BJ (cell line): ENCODE measurements at regions not wholly inside any gene's neighbourhood (a gene's known extent, or its start where the extent isn't known, plus 50 kb on each side); places are given as distances from the start of the nearest gene placed in this dataset.

ENCODE experiments used
- CTCF ChIA-PET: fragments of 350-600 bp; formaldehyde crosslinking; extraction: SDS; loops from one replicate; lab custom pipeline; 2021; ENCODE audit warnings: antibody characterized with exemption, inconsistent platforms; lab: Yijun Ruan, JAX
- POLR2A ChIA-PET: fragments of 300-600 bp; sonication (Branson Sonifier 250); formaldehyde crosslinking; extraction: SDS; loops from one replicate; lab custom pipeline; 2021; ENCODE audit warnings: antibody characterized with exemption; lab: Charles Lee
- DNase-seq: peaks from one replicate; pipeline ENCODE4 v3.0.0-alpha.2; 2011; ENCODE audit warnings: low read depth
- H3K27me3 ChIP-seq: 2 replicates; pipeline ENCODE4 v1.6.0; 2011; ENCODE audit warnings: low read length; ENCODE audit not compliant: control insufficient read depth, insufficient read depth
- H3K36me3 ChIP-seq: 2 replicates; pipeline ENCODE4 v1.5.1; 2011; ENCODE audit warnings: low read length; ENCODE audit not compliant: control insufficient read depth, insufficient read depth
- H3K4me3 ChIP-seq: 2 replicates; pipeline ENCODE4 v1.5.1; 2011; ENCODE audit warnings: low read depth, mild to moderate bottlenecking, control low read depth, low read length
- TF ChIP-seq, protein P1 (sequence below): IDR thresholded peaks from 2 replicates; pipeline ENCODE4 v1.5.1; 2011; ENCODE audit warnings: low read depth, mild to moderate bottlenecking, control low read depth, inconsistent platforms, low read length, moderate library complexity; ENCODE audit not compliant: insufficient read depth

DNA sequence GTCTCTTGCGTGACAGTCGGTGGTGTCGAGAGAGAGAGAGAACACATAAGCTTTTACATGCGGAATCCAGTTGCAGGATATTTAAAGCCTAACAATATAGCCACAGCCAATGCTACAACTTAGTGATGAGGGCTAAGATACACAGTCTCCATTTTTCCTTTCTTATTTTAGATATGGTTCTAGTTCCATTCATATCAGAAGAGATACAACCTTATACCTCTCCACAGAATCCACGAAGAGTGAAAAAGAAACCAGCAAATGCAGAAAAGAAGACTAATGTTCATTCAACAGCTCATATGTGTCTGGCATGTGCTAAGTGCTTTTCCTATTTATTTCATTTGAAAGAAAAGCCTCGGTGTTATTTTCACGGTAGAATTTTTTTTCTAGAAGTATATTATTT is 249.0 kb upstream of the SLITRK1 start:
- POLR2A ChIA-PET, result no interaction called here
- CTCF ChIA-PET, result no interaction called here
- no peak overlapping the region for H3K4me3 ChIP-seq
- DNase-seq, result no peak
- H3K27me3 ChIP-seq, result no peaks in the 10 kb centered on the region
- no peaks in the 10 kb centered on the region for H3K36me3 ChIP-seq
- TF ChIP-seq, protein P1, sequence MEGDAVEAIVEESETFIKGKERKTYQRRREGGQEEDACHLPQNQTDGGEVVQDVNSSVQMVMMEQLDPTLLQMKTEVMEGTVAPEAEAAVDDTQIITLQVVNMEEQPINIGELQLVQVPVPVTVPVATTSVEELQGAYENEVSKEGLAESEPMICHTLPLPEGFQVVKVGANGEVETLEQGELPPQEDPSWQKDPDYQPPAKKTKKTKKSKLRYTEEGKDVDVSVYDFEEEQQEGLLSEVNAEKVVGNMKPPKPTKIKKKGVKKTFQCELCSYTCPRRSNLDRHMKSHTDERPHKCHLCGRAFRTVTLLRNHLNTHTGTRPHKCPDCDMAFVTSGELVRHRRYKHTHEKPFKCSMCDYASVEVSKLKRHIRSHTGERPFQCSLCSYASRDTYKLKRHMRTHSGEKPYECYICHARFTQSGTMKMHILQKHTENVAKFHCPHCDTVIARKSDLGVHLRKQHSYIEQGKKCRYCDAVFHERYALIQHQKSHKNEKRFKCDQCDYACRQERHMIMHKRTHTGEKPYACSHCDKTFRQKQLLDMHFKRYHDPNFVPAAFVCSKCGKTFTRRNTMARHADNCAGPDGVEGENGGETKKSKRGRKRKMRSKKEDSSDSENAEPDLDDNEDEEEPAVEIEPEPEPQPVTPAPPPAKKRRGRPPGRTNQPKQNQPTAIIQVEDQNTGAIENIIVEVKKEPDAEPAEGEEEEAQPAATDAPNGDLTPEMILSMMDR, result no peak

DNA sequence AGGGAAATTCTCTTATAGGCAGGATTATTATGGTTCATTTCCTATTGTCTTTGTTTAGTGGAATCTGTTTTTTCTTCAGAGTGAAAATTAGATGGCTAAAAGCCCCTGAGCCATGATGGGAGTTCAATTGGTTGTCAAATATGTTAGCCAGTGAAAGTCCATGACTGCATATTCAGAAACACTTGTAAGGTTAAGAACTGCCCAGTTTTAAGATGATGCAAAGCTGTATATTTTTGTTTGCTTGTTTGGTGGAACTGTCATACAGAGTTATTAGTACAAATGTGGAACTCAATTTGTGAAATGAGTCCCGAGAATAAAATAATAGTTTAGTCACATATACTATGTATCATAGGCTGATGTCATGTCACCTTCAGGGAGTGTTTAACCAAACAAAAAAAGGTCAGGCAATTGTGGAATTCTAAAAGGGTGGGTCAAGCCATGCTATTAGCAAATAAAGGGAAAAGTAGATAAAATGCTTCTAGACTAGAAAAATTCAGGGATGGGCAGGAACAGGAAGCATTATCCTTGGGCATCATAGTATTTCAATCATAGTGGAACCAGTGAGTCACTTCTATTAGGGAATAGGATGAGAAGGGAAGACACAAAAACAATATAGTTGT is 248.3 kb upstream of the SLITRK1 start:
- TF ChIP-seq, protein P1, result no peak
- CTCF ChIA-PET, result no interaction called here
- DNase-seq, result no peak
- POLR2A ChIA-PET, result no interaction called here
- H3K27me3 ChIP-seq, result no peaks in the 10 kb centered on the region
- H3K4me3 ChIP-seq, result no peak overlapping the region
- no peaks in the 10 kb centered on the region for H3K36me3 ChIP-seq

DNA sequence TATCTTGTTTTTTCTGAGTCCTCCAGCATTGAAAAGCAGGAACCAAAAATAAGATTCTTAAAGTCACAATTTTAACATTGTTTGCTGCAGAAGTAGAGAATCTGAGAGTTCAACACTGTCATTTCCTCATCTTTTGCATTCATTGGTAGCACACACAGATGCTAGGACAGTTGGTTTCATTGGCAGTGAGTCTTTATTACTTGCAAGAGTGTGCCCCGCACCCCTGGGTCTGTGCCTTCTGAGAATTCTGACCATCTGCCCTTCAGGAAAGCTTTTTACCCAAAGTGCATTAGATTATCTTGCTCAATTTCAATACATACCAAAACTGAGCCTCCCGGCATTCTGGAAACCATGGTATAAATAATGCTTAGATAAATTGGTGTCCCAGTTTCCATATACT is 247.7 kb upstream of the SLITRK1 start:
- Histone ChIP-seq H3K4me3 (no peak overlapping the region), H3K27me3 (no peaks in the 10 kb centered on the region), H3K36me3 (no peaks in the 10 kb centered on the region)
- CTCF ChIA-PET, result no interaction called here
- TF ChIP-seq, protein P1, result no peak
- DNase-seq, result no peak
- POLR2A ChIA-PET, result no interaction called here

DNA sequence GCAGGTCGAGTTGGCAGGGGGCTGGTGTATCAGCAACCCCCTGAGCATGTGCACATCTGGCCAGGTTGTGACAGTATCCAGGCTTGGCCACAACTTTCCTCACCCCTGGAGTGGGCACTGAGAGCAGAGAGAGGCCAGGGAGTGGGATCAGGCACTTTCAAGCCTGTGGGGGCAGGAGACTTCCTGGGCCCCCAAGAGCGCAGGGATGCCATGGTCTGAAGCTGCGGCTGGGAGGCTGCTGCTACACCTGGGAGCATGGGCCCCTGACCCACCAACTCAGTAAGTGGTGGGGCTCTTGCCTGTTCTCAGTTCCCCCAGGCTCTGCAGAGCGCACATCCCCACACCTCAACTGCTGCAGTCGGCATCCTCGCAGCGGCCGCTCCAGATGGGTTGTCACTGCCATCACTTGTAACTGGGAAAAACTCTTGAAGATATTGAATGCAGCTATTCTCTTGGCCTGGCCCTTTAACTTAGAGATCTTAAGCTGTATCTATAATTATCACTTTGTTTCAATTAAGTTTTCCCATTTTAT is 245.4 kb upstream of the SLITRK1 start:
- no peaks in the 10 kb centered on the region for H3K27me3 ChIP-seq
- no peak for DNase-seq
- ChIA-PET CTCF (no interaction called here), POLR2A (no interaction called here)
- no peaks in the 10 kb centered on the region for H3K36me3 ChIP-seq
- H3K4me3 ChIP-seq, result no peak overlapping the region
- TF ChIP-seq, protein P1, result no peak

DNA sequence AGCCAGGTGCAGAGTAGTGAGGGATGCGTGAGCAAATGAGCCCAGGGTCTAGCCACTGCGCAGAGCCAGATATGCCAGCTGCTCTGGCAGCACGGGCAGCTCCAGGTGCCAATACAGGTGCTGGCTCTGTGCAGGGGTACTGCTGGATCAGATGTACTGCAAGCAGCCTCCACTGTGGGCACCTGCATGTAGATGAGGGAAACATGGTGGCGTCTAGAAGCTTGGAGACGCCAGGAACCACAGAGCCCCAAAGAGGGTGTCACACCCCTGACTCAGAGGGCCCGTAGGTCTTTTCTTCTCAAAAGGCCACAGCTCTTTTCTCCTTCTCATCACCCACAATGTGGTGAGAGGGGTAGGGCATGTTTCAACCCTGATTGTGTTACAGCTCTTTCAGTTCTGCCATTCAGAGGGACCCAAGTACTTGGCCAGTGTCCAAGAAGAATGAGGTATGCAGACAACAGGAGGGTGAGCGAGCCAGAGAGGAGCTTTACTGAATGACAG is 244.4 kb upstream of the SLITRK1 start:
- Histone ChIP-seq H3K27me3 (no peaks in the 10 kb centered on the region), H3K4me3 (no peak overlapping the region), H3K36me3 (no peaks in the 10 kb centered on the region)
- ChIA-PET POLR2A (no interaction called here), CTCF (no interaction called here)
- TF ChIP-seq, protein P1, result no peak
- DNase-seq, result no peak
